ENCODE measurements at regions not wholly inside any gene's neighbourhood (a gene's known extent, or its start where the extent isn't known, plus 50 kb on each side); places are given as distances from the start of the nearest gene placed in this dataset.

- H3K4me3 ChIP-seq (ENCODE audit: low read depth, low read length), result no peak overlapping the region
- ChIA-PET CTCF (no interaction called here), POLR2A (no interaction called here)
- TF ChIP-seq, protein P1, sequence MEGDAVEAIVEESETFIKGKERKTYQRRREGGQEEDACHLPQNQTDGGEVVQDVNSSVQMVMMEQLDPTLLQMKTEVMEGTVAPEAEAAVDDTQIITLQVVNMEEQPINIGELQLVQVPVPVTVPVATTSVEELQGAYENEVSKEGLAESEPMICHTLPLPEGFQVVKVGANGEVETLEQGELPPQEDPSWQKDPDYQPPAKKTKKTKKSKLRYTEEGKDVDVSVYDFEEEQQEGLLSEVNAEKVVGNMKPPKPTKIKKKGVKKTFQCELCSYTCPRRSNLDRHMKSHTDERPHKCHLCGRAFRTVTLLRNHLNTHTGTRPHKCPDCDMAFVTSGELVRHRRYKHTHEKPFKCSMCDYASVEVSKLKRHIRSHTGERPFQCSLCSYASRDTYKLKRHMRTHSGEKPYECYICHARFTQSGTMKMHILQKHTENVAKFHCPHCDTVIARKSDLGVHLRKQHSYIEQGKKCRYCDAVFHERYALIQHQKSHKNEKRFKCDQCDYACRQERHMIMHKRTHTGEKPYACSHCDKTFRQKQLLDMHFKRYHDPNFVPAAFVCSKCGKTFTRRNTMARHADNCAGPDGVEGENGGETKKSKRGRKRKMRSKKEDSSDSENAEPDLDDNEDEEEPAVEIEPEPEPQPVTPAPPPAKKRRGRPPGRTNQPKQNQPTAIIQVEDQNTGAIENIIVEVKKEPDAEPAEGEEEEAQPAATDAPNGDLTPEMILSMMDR (IDR thresholded peaks at IDR 0.05; ENCODE audit: insufficient read depth, low read length, missing control alignments), result no peak
- DNase-seq (ENCODE audit: low read depth, low spot score), result no peak
These were observed 290.4 kb downstream of the AACS start for GRCh38 chr12:125355614-125356013.

DNA sequence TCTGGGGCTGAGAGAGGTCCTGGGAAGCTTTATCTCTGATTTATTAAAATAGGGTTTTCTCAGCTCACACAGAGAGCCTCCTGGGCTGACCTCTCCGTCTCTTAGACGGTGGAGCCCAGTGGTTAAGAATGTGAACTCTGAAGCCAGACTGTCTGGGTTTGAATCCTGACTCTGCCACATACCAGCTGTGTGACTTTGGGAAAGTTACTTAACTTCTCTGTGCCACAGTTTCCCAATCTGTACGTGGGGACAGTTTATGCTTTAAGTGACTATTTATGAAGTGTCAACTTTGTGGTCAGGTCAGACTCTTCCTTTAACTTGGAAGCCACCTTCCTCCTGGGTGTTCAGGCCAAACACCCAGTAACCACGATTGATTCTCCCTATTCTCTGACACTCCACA is 290.9 kb downstream of the AACS start:
- ChIA-PET POLR2A (no interaction called here), CTCF (no interaction called here)
- no peak overlapping the region for H3K4me3 ChIP-seq (ENCODE audit: low read depth, low read length)
- TF ChIP-seq, protein P1 (IDR thresholded peaks at IDR 0.05; ENCODE audit: insufficient read depth, low read length, missing control alignments), result no peak
- DNase-seq (ENCODE audit: low read depth, low spot score), result no peak

DNA sequence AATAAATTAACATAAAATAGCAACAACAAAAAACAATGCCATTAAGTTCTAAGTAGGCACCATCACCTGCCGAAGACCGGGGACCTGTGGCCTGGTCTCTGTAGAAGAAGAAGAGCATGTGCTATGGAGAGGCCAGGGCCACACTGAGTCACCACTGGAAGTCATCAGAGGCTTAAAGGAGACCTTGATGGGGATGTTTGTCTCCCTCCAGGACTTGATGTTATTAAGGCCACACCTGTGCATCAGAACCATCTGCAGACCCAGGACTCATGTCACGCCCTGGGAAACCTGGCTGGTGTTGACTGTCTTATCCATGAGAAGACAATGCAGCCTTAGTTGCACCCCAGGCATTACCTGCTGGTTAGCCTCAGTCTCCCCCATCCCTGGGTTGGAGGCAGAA is 292.3 kb downstream of the AACS start:
- TF ChIP-seq, protein P1 (IDR thresholded peaks at IDR 0.05; ENCODE audit: insufficient read depth, low read length, missing control alignments), result no peak
- no peak overlapping the region for H3K4me3 ChIP-seq (ENCODE audit: low read depth, low read length)
- CTCF ChIA-PET, result no interaction called here
- POLR2A ChIA-PET, result no interaction called here
- DNase-seq (ENCODE audit: low read depth, low spot score), result no peak

DNA sequence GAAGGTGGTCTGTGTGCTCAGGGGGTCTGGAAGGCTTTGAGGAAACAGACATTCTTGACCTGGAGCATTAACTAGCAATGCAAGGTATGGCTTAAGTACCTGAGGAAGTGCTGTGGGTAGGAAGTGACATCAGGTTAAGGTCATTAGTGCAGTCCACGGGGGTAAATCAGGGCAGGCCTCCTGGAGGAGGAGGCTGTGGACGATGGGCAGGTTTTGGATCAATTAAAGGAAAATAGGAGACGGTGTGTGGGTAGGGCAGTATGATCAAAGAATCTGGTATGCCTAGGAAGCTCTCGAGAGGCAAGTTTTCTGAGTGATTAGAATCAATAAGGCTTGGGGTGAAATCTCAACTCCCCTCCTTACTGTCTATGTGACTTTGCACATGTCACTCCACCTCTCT is 295.3 kb downstream of the AACS start:
- no peak overlapping the region for H3K4me3 ChIP-seq (ENCODE audit: low read depth, low read length)
- ChIA-PET POLR2A (no interaction called here), CTCF (no interaction called here)
- TF ChIP-seq, protein P1 (IDR thresholded peaks at IDR 0.05; ENCODE audit: insufficient read depth, low read length, missing control alignments), result no peak
- no peak for DNase-seq (ENCODE audit: low read depth, low spot score)

DNA sequence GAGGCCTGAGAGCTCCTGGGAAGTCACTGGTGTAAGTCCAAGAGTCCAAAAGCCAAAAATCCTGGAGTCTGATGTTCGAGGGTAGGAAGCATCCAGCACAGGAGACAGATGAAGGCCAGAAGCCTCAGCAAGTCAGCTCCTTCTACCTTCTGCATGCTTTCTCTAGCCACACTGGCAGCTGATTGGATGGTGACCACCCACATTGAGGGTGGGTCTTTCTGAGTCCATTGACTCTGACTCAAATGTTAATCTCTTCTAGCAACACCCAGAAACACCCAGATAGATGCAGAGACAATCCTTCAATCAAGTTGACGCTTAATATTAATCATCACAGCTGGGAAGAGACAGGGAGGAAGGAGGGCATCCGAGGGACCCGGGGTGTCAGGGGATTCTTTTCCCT is 305.8 kb downstream of the AACS start:
- no peak overlapping the region for H3K4me3 ChIP-seq (ENCODE audit: low read depth, low read length)
- POLR2A ChIA-PET, result no interaction called here
- CTCF ChIA-PET, result no interaction called here
- TF ChIP-seq, protein P1 (IDR thresholded peaks at IDR 0.05; ENCODE audit: insufficient read depth, low read length, missing control alignments), result no peak
- no peak for DNase-seq (ENCODE audit: low read depth, low spot score)

- TF ChIP-seq, protein P1 (IDR thresholded peaks at IDR 0.05; ENCODE audit: insufficient read depth, low read length, missing control alignments), result no peak
- no peak overlapping the region for H3K4me3 ChIP-seq (ENCODE audit: low read depth, low read length)
- ChIA-PET POLR2A (no interaction called here), CTCF (no interaction called here)
- DNase-seq (ENCODE audit: low read depth, low spot score), result no peak
These were observed 306.9 kb downstream of the AACS start for GRCh38 chr12:125372085-125372484.
